HCT116 (cell line): ENCODE measurements at regions not wholly inside any gene's neighbourhood (a gene's known extent, or its start where the extent isn't known, plus 50 kb on each side); places are given as distances from the start of the nearest gene placed in this dataset.

Source experiments
- ATAC-seq: fragments of 200-7000 bp; cut with Tn5 transposase; 2 replicates; pipeline ENCODE4 v1.9.1; 2020; ENCODE audit warnings: mild to moderate bottlenecking, moderate library complexity
- BruUV-seq: library from RNA; stranded (reverse); fragments of 400-500 nt; replicated peaks from 2 replicates; lab custom pipeline; 2021; lab: Mats Ljungman, UMichigan
- CTCF ChIA-PET: fragments of 300-600 bp; sonication (Branson Sonifier 250); formaldehyde crosslinking; loops from one replicate; lab custom pipeline; 2021; ENCODE audit warnings: antibody characterized with exemption; lab: Charles Lee
- POLR2A ChIA-PET: fragments of 300-600, 350-600 bp; sonication (Branson Sonifier 250); formaldehyde crosslinking; loops from one replicate; lab custom pipeline; 2021; ENCODE audit warnings: antibody characterized with exemption; lab: Charles Lee
- RAD21 ChIA-PET, 2 experiments: fragments of 300-600 bp; sonication (Branson Sonifier 250); formaldehyde crosslinking; loops; one replicate each; lab custom pipeline; 2023; ENCODE audit warnings: low total read pairs in 2 of 2; ENCODE audit not compliant: uncharacterized antibody in 2 of 2, unreplicated experiment in 2 of 2, low non-redundant PET in 1 of 2; lab: Charles Lee
- DNase-seq: peaks from one replicate; pipeline ENCODE4 v3.0.0-alpha.2; 2010; ENCODE audit warnings: low read depth, low spot score
- H2AFZ ChIP-seq: fragments of 200-600 bp; shearing (Covaris generic), sonication (generic); 2 replicates; pipeline ENCODE4 v1.6.1; 2017; ENCODE audit warnings: low read depth, mixed run types, mixed read lengths, antibody characterized with exemption, low read length; ENCODE audit not compliant: poor library complexity, severe bottlenecking
- H3K27ac ChIP-seq: 2 replicates; pipeline ENCODE4 v1.5.1; 2012; ENCODE audit warnings: low read depth, low read length
- H3K27me3 ChIP-seq: fragments of 200-600 bp; sonication (generic); 2 replicates; pipeline ENCODE4 v1.6.1; 2016; ENCODE audit warnings: mixed run types, low read length, mixed read lengths; ENCODE audit not compliant: insufficient read depth
- H3K36me3 ChIP-seq, 2 experiments: fragments of 200-500 bp in 1 of 2; fragments of 200-600 bp in 1 of 2; sonication (Bioruptor generic) in 1 of 2; sonication (generic) in 1 of 2; 2 replicates each; pipeline versions ENCODE4 v1.5.1 to v1.6.1; 2014 to 2016; ENCODE audit warnings: low read length in 2 of 2, inconsistent platforms in 1 of 2, mixed read lengths in 1 of 2, mixed run types in 1 of 2; ENCODE audit not compliant: insufficient read depth in 2 of 2, control insufficient read depth in 1 of 2
- H3K4me1 ChIP-seq, 2 experiments: fragments of 200-600 bp in 1 of 2; sonication (generic) in 1 of 2; 2 replicates each; pipeline versions ENCODE4 v1.5.1 to v1.6.1; 2012 to 2017; ENCODE audit warnings: low read length in 2 of 2, inconsistent platforms in 1 of 2, mild to moderate bottlenecking in 1 of 2, mixed read lengths in 1 of 2, mixed run types in 1 of 2, moderate library complexity in 1 of 2; ENCODE audit not compliant: insufficient read depth in 2 of 2, control insufficient read depth in 1 of 2
- H3K4me2 ChIP-seq: fragments of 200-600 bp; sonication (generic); 2 replicates; pipeline ENCODE4 v1.6.1; 2017; ENCODE audit warnings: mixed run types, low read length, mixed read lengths
- H3K4me3 ChIP-seq, 2 experiments: fragments of 200-600 bp in 1 of 2; sonication (generic) in 1 of 2; replicated peaks in 1 of 2; 2 replicates each; pipeline ENCODE4 v1.5.1; 2011 to 2016; ENCODE audit warnings: low read length in 2 of 2, control low read depth in 1 of 2, low read depth in 1 of 2, mild to moderate bottlenecking in 1 of 2, mixed read lengths in 1 of 2, mixed run types in 1 of 2
- H3K79me2 ChIP-seq: fragments of 200-600 bp; sonication (generic); 2 replicates; pipeline ENCODE4 v1.6.1; 2017; ENCODE audit warnings: mild to moderate bottlenecking, mixed run types, low read length, moderate library complexity, mixed read lengths; ENCODE audit not compliant: insufficient read depth
- H3K9ac ChIP-seq: fragments of 200-600 bp; sonication (generic); 2 replicates; pipeline ENCODE4 v1.6.1; 2016; ENCODE audit warnings: low read length, mixed read lengths
- H3K9me2 ChIP-seq: fragments of 200-600 bp; sonication (generic), shearing (Covaris generic); 2 replicates; pipeline ENCODE4 v1.6.1; 2017; ENCODE audit warnings: mixed run types, mild to moderate bottlenecking, moderate library complexity; ENCODE audit not compliant: insufficient read depth
- H3K9me3 ChIP-seq, 2 experiments: fragments of 200-500 bp in 1 of 2; fragments of 200-600 bp in 1 of 2; sonication (Bioruptor generic) in 1 of 2; sonication (generic) in 1 of 2; 2 replicates each; pipeline ENCODE4 v1.6.1; 2014 to 2017; ENCODE audit warnings: low read length in 2 of 2, mixed read lengths in 2 of 2, inconsistent platforms in 1 of 2, low read depth in 1 of 2, mild to moderate bottlenecking in 1 of 2, mixed run types in 1 of 2, moderate library complexity in 1 of 2; ENCODE audit not compliant: control insufficient read depth in 1 of 2, insufficient read depth in 1 of 2
- H4K20me1 ChIP-seq: fragments of 200-600 bp; sonication (generic), shearing (Covaris generic); 2 replicates; pipeline ENCODE4 v1.6.1; 2017; ENCODE audit warnings: mixed run types, mild to moderate bottlenecking, moderate library complexity; ENCODE audit not compliant: insufficient read depth
- CBX3 ChIP-seq: IDR thresholded peaks from 2 replicates; pipeline ENCODE4 v1.6.1; 2012; ENCODE audit warnings: low read depth
- EGR1 ChIP-seq: IDR thresholded peaks from 2 replicates; pipeline ENCODE4 v1.6.1; 2012; ENCODE audit warnings: low read depth
- POLR2A ChIP-seq: IDR thresholded peaks from 2 replicates; pipeline ENCODE4 v1.7.0; 2011; ENCODE audit warnings: borderline replicate concordance; ENCODE audit not compliant: insufficient read depth, insufficient read length; ENCODE audit errors: extremely low read depth
- RAD21 ChIP-seq: IDR thresholded peaks from 2 replicates; pipeline ENCODE4 v1.6.1; 2012; ENCODE audit warnings: low read depth, mild to moderate bottlenecking
- SP1 ChIP-seq: IDR thresholded peaks from 2 replicates; pipeline ENCODE4 v1.6.1; 2012; ENCODE audit warnings: low read depth
- SRF ChIP-seq: IDR thresholded peaks from 2 replicates; pipeline ENCODE4 v1.6.1; 2012; ENCODE audit warnings: low read depth
- TCF7L2 ChIP-seq: IDR thresholded peaks from 2 replicates; pipeline ENCODE4 v1.7.0; 2011; ENCODE audit warnings: borderline replicate concordance, inconsistent platforms; ENCODE audit not compliant: insufficient read depth, insufficient read length; ENCODE audit errors: extremely low read depth
- YY1 ChIP-seq: IDR thresholded peaks from 2 replicates; pipeline ENCODE4 v1.6.1; 2011; ENCODE audit warnings: low read length, low read depth, moderate library complexity, mild to moderate bottlenecking; ENCODE audit not compliant: insufficient replicate concordance; ENCODE audit errors: extremely low read depth
- ZFX ChIP-seq: fragments of 450-650 bp; IDR thresholded peaks from 2 replicates; pipeline ENCODE4 v1.6.1; 2017
- intact Hi-C: fragments of 100-400 bp; cut with micrococcal nuclease; formaldehyde crosslinking; loops from 2 replicates; pipeline ENCODE4 v1.10.0; 2022
- TF ChIP-seq, protein P1 (sequence below): IDR thresholded peaks from 2 replicates; pipeline ENCODE4 v1.6.1; 2011; ENCODE audit warnings: mild to moderate bottlenecking, low read length, moderate library complexity; ENCODE audit not compliant: insufficient replicate concordance; ENCODE audit errors: extremely low read depth
- TF ChIP-seq, protein P2 (sequence below): IDR thresholded peaks from 2 replicates; pipeline ENCODE4 v1.6.1; 2012
- TF ChIP-seq, protein P3 (sequence below): IDR thresholded peaks from 2 replicates; pipeline ENCODE4 v1.6.1; 2012; ENCODE audit warnings: low read depth
- TF ChIP-seq, protein P4 (sequence below), 3 experiments: fragments of 200-600 bp in 1 of 3; sonication (generic) in 1 of 3; IDR thresholded peaks in 2 of 3; conservative IDR thresholded peaks in 1 of 3; 2 replicates each; pipeline ENCODE4 v1.5.1; 2012 to 2017; ENCODE audit warnings: low read depth in 2 of 3, low read length in 2 of 3, antibody characterized with exemption in 1 of 3, borderline replicate concordance in 1 of 3, control low read depth in 1 of 3, mild to moderate bottlenecking in 1 of 3, mixed read lengths in 1 of 3, mixed run types in 1 of 3, moderate library complexity in 1 of 3; ENCODE audit not compliant: insufficient read depth in 1 of 3

DNA sequence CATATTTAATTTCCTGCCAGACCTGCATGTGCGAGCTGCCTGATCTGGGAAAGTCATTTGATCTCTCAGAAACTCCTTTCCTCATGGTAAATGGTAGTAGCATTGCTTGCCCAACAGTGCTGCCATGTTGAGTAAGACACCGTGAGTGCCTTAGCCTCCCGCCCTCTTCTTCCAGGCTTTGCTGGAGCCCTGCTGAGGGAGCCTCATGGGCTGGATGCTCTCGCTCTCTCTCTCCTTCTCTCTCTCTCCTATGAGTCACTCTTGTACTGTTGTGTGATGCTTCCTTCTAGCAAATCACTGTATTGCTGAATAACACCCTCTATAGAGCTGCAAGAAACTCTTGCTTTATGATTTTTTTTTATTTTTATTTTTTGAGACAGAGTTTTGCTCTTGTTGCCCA lies 365.5 kb downstream of the UQCRFS1 start:
- Histone ChIP-seq H3K9me2 (no peaks in the 10 kb centered on the region), H4K20me1 (no peaks in the 10 kb centered on the region), H3K27ac (no peak overlapping the region), H3K4me1 (no peaks in the 10 kb centered on the region), H3K79me2 (no peaks in the 10 kb centered on the region), H3K36me3 (no peaks in the 10 kb centered on the region), H3K9ac (no peak overlapping the region), H3K9me3 (peaks cover 21 to 27% of the 10 kb centered on the region in 2 experiments; a peak in 3 of 4 replicates), H3K27me3 (no peaks in the 10 kb centered on the region), H3K4me3 (no peak overlapping the region), H2AFZ (no peak overlapping the region), H3K4me2 (no peak overlapping the region)
- no peak for DNase-seq
- no TSS peak for BruUV-seq
- intact Hi-C loops, result no loop called here
- RAD21 ChIA-PET, result no interaction called here
- POLR2A ChIA-PET, result no interaction called here
- TF ChIP-seq EGR1 (no peak), SP1 (no peak), RAD21 (no peak), CBX3 (no peak), TCF7L2 (no peak), ZFX (no peak), YY1 (no peak), SRF (no peak), POLR2A (no peak)
- TF ChIP-seq, protein P1, sequence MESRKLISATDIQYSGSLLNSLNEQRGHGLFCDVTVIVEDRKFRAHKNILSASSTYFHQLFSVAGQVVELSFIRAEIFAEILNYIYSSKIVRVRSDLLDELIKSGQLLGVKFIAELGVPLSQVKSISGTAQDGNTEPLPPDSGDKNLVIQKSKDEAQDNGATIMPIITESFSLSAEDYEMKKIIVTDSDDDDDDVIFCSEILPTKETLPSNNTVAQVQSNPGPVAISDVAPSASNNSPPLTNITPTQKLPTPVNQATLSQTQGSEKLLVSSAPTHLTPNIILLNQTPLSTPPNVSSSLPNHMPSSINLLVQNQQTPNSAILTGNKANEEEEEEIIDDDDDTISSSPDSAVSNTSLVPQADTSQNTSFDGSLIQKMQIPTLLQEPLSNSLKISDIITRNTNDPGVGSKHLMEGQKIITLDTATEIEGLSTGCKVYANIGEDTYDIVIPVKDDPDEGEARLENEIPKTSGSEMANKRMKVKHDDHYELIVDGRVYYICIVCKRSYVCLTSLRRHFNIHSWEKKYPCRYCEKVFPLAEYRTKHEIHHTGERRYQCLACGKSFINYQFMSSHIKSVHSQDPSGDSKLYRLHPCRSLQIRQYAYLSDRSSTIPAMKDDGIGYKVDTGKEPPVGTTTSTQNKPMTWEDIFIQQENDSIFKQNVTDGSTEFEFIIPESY, result no peak
- TF ChIP-seq, protein P2, sequence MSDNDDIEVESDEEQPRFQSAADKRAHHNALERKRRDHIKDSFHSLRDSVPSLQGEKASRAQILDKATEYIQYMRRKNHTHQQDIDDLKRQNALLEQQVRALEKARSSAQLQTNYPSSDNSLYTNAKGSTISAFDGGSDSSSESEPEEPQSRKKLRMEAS, result no peak
- TF ChIP-seq, protein P3, sequence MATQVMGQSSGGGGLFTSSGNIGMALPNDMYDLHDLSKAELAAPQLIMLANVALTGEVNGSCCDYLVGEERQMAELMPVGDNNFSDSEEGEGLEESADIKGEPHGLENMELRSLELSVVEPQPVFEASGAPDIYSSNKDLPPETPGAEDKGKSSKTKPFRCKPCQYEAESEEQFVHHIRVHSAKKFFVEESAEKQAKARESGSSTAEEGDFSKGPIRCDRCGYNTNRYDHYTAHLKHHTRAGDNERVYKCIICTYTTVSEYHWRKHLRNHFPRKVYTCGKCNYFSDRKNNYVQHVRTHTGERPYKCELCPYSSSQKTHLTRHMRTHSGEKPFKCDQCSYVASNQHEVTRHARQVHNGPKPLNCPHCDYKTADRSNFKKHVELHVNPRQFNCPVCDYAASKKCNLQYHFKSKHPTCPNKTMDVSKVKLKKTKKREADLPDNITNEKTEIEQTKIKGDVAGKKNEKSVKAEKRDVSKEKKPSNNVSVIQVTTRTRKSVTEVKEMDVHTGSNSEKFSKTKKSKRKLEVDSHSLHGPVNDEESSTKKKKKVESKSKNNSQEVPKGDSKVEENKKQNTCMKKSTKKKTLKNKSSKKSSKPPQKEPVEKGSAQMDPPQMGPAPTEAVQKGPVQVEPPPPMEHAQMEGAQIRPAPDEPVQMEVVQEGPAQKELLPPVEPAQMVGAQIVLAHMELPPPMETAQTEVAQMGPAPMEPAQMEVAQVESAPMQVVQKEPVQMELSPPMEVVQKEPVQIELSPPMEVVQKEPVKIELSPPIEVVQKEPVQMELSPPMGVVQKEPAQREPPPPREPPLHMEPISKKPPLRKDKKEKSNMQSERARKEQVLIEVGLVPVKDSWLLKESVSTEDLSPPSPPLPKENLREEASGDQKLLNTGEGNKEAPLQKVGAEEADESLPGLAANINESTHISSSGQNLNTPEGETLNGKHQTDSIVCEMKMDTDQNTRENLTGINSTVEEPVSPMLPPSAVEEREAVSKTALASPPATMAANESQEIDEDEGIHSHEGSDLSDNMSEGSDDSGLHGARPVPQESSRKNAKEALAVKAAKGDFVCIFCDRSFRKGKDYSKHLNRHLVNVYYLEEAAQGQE, result no peak
- TF ChIP-seq, protein P4, sequence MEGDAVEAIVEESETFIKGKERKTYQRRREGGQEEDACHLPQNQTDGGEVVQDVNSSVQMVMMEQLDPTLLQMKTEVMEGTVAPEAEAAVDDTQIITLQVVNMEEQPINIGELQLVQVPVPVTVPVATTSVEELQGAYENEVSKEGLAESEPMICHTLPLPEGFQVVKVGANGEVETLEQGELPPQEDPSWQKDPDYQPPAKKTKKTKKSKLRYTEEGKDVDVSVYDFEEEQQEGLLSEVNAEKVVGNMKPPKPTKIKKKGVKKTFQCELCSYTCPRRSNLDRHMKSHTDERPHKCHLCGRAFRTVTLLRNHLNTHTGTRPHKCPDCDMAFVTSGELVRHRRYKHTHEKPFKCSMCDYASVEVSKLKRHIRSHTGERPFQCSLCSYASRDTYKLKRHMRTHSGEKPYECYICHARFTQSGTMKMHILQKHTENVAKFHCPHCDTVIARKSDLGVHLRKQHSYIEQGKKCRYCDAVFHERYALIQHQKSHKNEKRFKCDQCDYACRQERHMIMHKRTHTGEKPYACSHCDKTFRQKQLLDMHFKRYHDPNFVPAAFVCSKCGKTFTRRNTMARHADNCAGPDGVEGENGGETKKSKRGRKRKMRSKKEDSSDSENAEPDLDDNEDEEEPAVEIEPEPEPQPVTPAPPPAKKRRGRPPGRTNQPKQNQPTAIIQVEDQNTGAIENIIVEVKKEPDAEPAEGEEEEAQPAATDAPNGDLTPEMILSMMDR (IDR thresholded peaks at IDR 0.05 in 2 of 3, conservative IDR thresholded peaks at IDR 0.05 in 1 of 3; ENCODE audit: borderline replicate concordance in 1 of 3, insufficient read depth in 1 of 3, low read depth in 2 of 3, low read length in 2 of 3), result no peak
- ATAC-seq, result no peak
- CTCF ChIA-PET, result no interaction called here
